Left lung (tissue), 4 donors: ENCODE measurements at regions not wholly inside any gene's neighbourhood (a gene's known extent, or its start where the extent isn't known, plus 50 kb on each side); places are given as distances from the start of the nearest gene placed in this dataset.

Experiments used
- ATAC-seq: fragments of 200-7000 bp; cut with Tn5 transposase; one replicate; pipeline ENCODE4 v1.9.1; 2020; ENCODE audit warnings: moderate library complexity
- DNase-seq, 4 donors: peaks; one replicate each; pipeline ENCODE4 v3.0.0-alpha.2; 2013 to 2020
- H3K27ac ChIP-seq, 2 donors: fragments of 200-600 bp; sonication (generic) in 1 of 2; one replicate each; pipeline versions ENCODE4 v1.5.0 to v1.8.0; 2020 to 2021
- H3K27me3 ChIP-seq, 2 donors: fragments of 200-600 bp; sonication (generic) in 1 of 2; one replicate each; pipeline versions ENCODE4 v1.5.0 to v1.8.0; 2020 to 2021
- H3K36me3 ChIP-seq, 2 donors: fragments of 200-600 bp; sonication (generic) in 1 of 2; one replicate each; pipeline versions ENCODE4 v1.5.0 to v1.8.0; 2020 to 2021
- H3K4me1 ChIP-seq, 2 donors: fragments of 200-600 bp; one replicate each; pipeline ENCODE4 v1.8.0; 2021
- H3K4me3 ChIP-seq, 2 donors: fragments of 200-600 bp; sonication (generic) in 1 of 2; one replicate each; pipeline versions ENCODE4 v1.5.0 to v1.8.0; 2020 to 2021; ENCODE audit warnings: mild to moderate bottlenecking in 1 of 2
- H3K9me3 ChIP-seq, 2 donors: fragments of 200-600 bp; sonication (generic) in 1 of 2; one replicate each; pipeline versions ENCODE4 v1.5.0 to v1.8.0; 2020 to 2021
- CTCF ChIP-seq, 2 donors: fragments of 200-600 bp; sonication (generic) in 1 of 2; IDR thresholded peaks; one replicate each; pipeline versions ENCODE4 v1.5.0 to v1.8.0; 2021; ENCODE audit warnings: antibody characterized with exemption in 2 of 2
- intact Hi-C, 2 donors: fragments of 100-400 bp; cut with DNase I; formaldehyde crosslinking; loops; one replicate each; pipeline versions ENCODE4 v1.11.2 to v1.14.2; 2022
- donor health status: DM: no; HTN: yes; CAD: no.
- donor health status: DM: no; HTN: no; CAD: no.

GRCh38 chr6:139613496-139613895 lies 239.0 kb upstream of the CITED2 start:
- Histone ChIP-seq H3K36me3 (no peaks in the 10 kb centered on the region), H3K4me1 (peaks cover 0 to 5% of the 10 kb centered on the region in 2 donors), H3K4me3 (no peak overlapping the region), H3K27me3 (no peaks in the 10 kb centered on the region), H3K9me3 (no peaks in the 10 kb centered on the region), H3K27ac (no peak overlapping the region)
- ATAC-seq (no peak), DNase-seq (no peak)
- intact Hi-C loops = no loop called here
- TF ChIP-seq CTCF (IDR thresholded peaks at IDR 0.05) = no peak

GRCh38 chr6:139612135-139612465 lies 237.7 kb upstream of the CITED2 start:
- intact Hi-C loops = no loop called here
- ATAC-seq = no peak
- H3K36me3 ChIP-seq = no peaks in the 10 kb centered on the region
- no peaks in the 10 kb centered on the region for H3K27me3 ChIP-seq
- TF ChIP-seq CTCF (IDR thresholded peaks at IDR 0.05) = no peak
- peak overlapping the region in 1 of 2 donors; percentile 20 for H3K27ac ChIP-seq
- H3K9me3 ChIP-seq = no peaks in the 10 kb centered on the region
- H3K4me3 ChIP-seq = no peak overlapping the region
- no peak for DNase-seq
- H3K4me1 ChIP-seq = peaks cover 0 to 11% of the 10 kb centered on the region in 2 donors

DNA sequence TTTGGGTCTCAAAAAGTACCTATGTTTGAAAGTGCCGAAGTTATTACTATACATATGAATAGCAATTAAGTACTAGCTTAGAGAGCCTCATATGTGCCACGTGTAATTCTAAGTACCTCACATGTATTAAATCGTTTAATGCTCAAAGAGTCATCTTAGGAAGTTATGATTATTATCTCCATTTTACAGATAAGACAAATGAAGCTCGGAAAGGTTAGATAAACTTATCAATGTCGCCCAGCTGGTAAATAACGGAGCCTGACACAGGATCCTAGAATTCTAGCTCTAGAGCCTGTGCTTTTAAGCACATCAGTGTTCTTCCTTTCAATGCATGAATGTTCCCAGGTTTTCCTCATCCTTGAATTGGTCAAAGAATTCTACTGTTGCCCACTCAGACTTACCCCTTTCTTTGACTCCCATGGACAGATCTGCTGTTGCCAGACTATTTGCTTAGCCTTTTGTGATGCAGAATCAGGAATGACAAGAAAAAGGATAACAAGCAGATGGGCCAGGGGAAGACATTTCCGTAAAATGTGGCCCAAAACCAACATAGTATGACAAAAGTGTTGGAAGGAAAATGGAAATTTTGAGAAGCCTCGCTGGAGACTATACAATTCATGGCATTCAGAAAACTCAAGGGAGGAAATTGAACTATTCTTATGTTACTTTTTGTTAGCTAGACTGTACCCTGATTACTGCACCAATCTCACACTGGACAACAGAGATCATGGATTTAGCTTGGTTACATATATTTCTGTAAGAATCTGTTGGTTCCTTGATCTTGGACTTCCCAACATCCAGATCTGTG lies 237.1 kb upstream of the CITED2 start:
- no peaks in the 10 kb centered on the region for H3K27me3 ChIP-seq
- peaks cover 0 to 11% of the 10 kb centered on the region in 2 donors for H3K4me1 ChIP-seq
- no peaks in the 10 kb centered on the region for H3K36me3 ChIP-seq
- no peak for TF ChIP-seq CTCF (IDR thresholded peaks at IDR 0.05)
- H3K9me3 ChIP-seq = no peaks in the 10 kb centered on the region
- H3K4me3 ChIP-seq = no peak overlapping the region
- intact Hi-C loops = no loop called here
- H3K27ac ChIP-seq = peak overlapping the region in 1 of 2 donors; percentile 20
- no peak for DNase-seq
- no peak for ATAC-seq

DNA sequence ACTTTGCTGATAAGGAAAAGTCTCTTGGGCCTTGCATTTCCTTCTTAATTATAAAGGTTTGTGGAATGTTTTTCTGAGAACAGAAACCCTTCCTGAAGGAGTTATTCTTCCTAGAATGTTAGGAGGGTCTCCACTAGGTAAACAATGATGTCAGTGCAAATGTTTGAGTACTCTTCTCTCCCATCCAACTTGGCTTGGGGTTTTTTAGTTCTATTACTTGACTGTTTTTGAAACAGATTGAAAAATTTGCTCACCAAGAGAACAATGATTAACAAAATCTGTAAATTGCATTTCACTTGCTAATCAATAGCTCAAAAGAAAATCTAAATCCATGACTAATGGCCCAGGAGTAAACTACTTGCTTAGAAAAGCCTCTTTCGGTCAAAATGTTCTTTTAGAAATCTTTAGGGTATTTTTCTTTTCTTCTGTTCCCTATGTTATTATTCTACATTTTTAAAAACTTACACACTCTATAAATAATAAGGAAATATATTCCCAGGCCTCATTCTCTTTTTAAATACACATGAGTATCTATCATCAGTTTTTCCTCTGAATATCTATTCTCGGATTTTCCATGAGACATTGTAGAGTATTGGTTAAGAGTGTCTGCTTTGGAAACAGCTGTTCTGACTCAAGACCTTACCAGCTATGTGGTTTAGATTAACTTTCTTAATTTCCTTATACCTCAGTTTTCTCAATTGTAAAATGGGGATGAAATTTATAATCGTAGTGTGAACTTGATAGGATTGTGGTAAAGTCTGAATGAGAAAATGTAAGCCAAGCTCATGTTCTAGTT lies 234.2 kb upstream of the CITED2 start:
- no peaks in the 10 kb centered on the region for H3K27me3 ChIP-seq

More for the DNA sequence above, 234.2 kb upstream of the CITED2 start:
- Histone ChIP-seq H3K27ac (no peak overlapping the region), H3K4me1 (peaks cover 0 to 11% of the 10 kb centered on the region in 2 donors), H3K36me3 (no peaks in the 10 kb centered on the region), H3K9me3 (no peaks in the 10 kb centered on the region), H3K4me3 (no peak overlapping the region)
- ATAC-seq (no peak), DNase-seq (no peak)
- TF ChIP-seq CTCF (IDR thresholded peaks at IDR 0.05) = no peak
- intact Hi-C loops = no loop called here
